ENCODE measurements at regions not wholly inside any gene's neighbourhood (a gene's known extent, or its start where the extent isn't known, plus 50 kb on each side); places are given as distances from the start of the nearest gene placed in this dataset.
"Not testable (repeated sequence)": the region's sequence is repeated elsewhere in the genome, so short reads cannot be mapped to it uniquely, and the experiment has no call there.

GRCh38 chr15:99788156-99788555 is 54.9 kb upstream of the LYSMD4 start:
- Histone ChIP-seq H3K9me2 (no peaks in the 10 kb centered on the region), H3F3A (replicated peaks; ENCODE audit: insufficient read depth) (no peaks in the 10 kb centered on the region), H3K27me3 (ENCODE audit: insufficient read depth) (peaks cover 5% of the 10 kb centered on the region; the same call in 1 of the 2 replicates), H2AFZ (ENCODE audit: low read depth) (no peak overlapping the region), H3K9ac (no peak overlapping the region), H3K36me3 (replicated peaks in 1 of 2; ENCODE audit: control insufficient read depth in 1 of 2, insufficient read depth in 2 of 2, low read length in 1 of 2) (no peaks in the 10 kb centered on the region), H3K4me3 (ENCODE audit: low read depth in 2 of 2, low read length in 1 of 2) (no peak overlapping the region), H3K4me2 (no peak overlapping the region), H3K27ac (ENCODE audit: low read depth in 2 of 2, low read length in 1 of 2) (no peak overlapping the region), H3K79me2 (ENCODE audit: insufficient read depth) (no peaks in the 10 kb centered on the region), H3K9me3 (no peaks in the 10 kb centered on the region), H3K4me1 (ENCODE audit: control insufficient read depth in 1 of 2, insufficient read depth in 2 of 2, low read depth in 1 of 2, low read length in 1 of 2) (no peaks in the 10 kb centered on the region), H4K20me1 (ENCODE audit: insufficient read depth) (no peaks in the 10 kb centered on the region)
- 10% methylated on average over 2 of the region's 2 CpGs for WGBS (ENCODE audit: low lambda C conversion rate)
- ChIA-PET POLR2A (no interaction called here), CTCF (no interaction called here)
- DNase-seq: no peak
- TF ChIP-seq USF2 (IDR thresholded peaks at IDR 0.05; ENCODE audit: borderline replicate concordance, low read depth, low read length) (no peak), PBX3 (IDR thresholded peaks at IDR 0.05) (no peak), MAX (IDR thresholded peaks at IDR 0.05; ENCODE audit: low read depth) (no peak), GABPA (IDR thresholded peaks at IDR 0.05; ENCODE audit: low read depth) (no peak), CHD2 (IDR thresholded peaks at IDR 0.05; ENCODE audit: low read length, partially characterized antibody) (no peak), SMC3 (IDR thresholded peaks at IDR 0.05; ENCODE audit: low read depth, low read length) (no peak), YY1 (IDR thresholded peaks at IDR 0.05; ENCODE audit: low read depth) (no peak), RCOR1 (IDR thresholded peaks at IDR 0.05; ENCODE audit: low read length) (no peak)

- H4K20me1 ChIP-seq (ENCODE audit: insufficient read depth); H3K36me3 ChIP-seq (replicated peaks in 1 of 2; ENCODE audit: control insufficient read depth in 1 of 2, insufficient read depth in 2 of 2, low read length in 1 of 2); H3K9me2 ChIP-seq; H3K4me2 ChIP-seq; H2AFZ ChIP-seq (ENCODE audit: low read depth); POLR2A ChIA-PET; H3K79me2 ChIP-seq (ENCODE audit: insufficient read depth); DNase-seq; H3F3A ChIP-seq (replicated peaks; ENCODE audit: insufficient read depth); H3K9me3 ChIP-seq; H3K27ac ChIP-seq (ENCODE audit: low read depth in 2 of 2, low read length in 1 of 2); H3K27me3 ChIP-seq (ENCODE audit: insufficient read depth); H3K9ac ChIP-seq; H3K4me1 ChIP-seq (ENCODE audit: control insufficient read depth in 1 of 2, insufficient read depth in 2 of 2, low read depth in 1 of 2, low read length in 1 of 2); H3K4me3 ChIP-seq (ENCODE audit: low read depth in 2 of 2, low read length in 1 of 2): not testable (repeated sequence)
- CTCF ChIA-PET: interaction anchor here (3.3 kb wide), 1 partner anchor 29 kb away, joined by 8 read pairs; no protein-coding TSS in a partner anchor
- 64% methylated on average over 1 of the region's 1 CpG for WGBS (ENCODE audit: low lambda C conversion rate)
Measured at GRCh38 chr15:99784800-99785199, 51.6 kb upstream of the LYSMD4 start.

- POLR2A ChIA-PET; H3K27me3 ChIP-seq (ENCODE audit: insufficient read depth); H3K27ac ChIP-seq (ENCODE audit: low read depth in 2 of 2, low read length in 1 of 2); H3K4me1 ChIP-seq (ENCODE audit: control insufficient read depth in 1 of 2, insufficient read depth in 2 of 2, low read depth in 1 of 2, low read length in 1 of 2); H3K9me3 ChIP-seq; DNase-seq; H4K20me1 ChIP-seq (ENCODE audit: insufficient read depth); H3K9ac ChIP-seq; H3F3A ChIP-seq (replicated peaks; ENCODE audit: insufficient read depth); H3K9me2 ChIP-seq; H3K4me3 ChIP-seq (ENCODE audit: low read depth in 2 of 2, low read length in 1 of 2); H3K79me2 ChIP-seq (ENCODE audit: insufficient read depth); H3K4me2 ChIP-seq; H2AFZ ChIP-seq (ENCODE audit: low read depth); H3K36me3 ChIP-seq (replicated peaks in 1 of 2; ENCODE audit: control insufficient read depth in 1 of 2, insufficient read depth in 2 of 2, low read length in 1 of 2): not testable (repeated sequence)
- CTCF ChIA-PET: interaction anchor here (3.3 kb wide), 1 partner anchor 28 kb away, joined by 8 read pairs; no protein-coding TSS in a partner anchor
- 50% methylated on average over 4 of the region's 4 CpGs for WGBS (ENCODE audit: low lambda C conversion rate)
Measured at GRCh38 chr15:99783918-99784619, 50.8 kb upstream of the LYSMD4 start.

Small RNA genes lying in the stretch of these regions (small RNA-seq; reads per million reads assigned to genes)
- gene RN7SL484P: 0 reads per million in 7 experiments
